ENCODE measurements at regions not wholly inside any gene's neighbourhood (a gene's known extent, or its start where the extent isn't known, plus 50 kb on each side); places are given as distances from the start of the nearest gene placed in this dataset.
A peak's percentile ranks its signal among the peaks of the same experiment; 100 is the strongest.
"Not testable (repeated sequence)": the region's sequence is repeated elsewhere in the genome, so short reads cannot be mapped to it uniquely, and the experiment has no call there.

GRCh38 chr18:21928925-21929324, 188.3 kb downstream of the MIB1 start:
- DNase-seq (ENCODE audit: low read depth in 3 of 3): no peak

GRCh38 chr18:21930177-21930576, 189.6 kb downstream of the MIB1 start:
- no peak for DNase-seq (ENCODE audit: low read depth in 3 of 3)

- DNase-seq (ENCODE audit: low read depth in 3 of 3): no peak
These were observed 193.6 kb downstream of the MIB1 start for GRCh38 chr18:21933931-21934765.

- DNase-seq (ENCODE audit: low read depth in 3 of 3): no peak
These were observed 194.1 kb downstream of the MIB1 start for GRCh38 chr18:21934766-21935015.

- no peak for DNase-seq (ENCODE audit: low read depth in 3 of 3)
These were observed 202.9 kb downstream of the MIB1 start for GRCh38 chr18:21943456-21943855.

- DNase-seq (ENCODE audit: low read depth in 3 of 3): no peak
These were observed 208.9 kb downstream of the MIB1 start for GRCh38 chr18:21949326-21950015.

GRCh38 chr18:21955757-21956652, 213.4 kb upstream of the GATA6 start:
- DNase-seq (ENCODE audit: low read depth in 3 of 3): peak; percentile 51 to 73 (median 65)

- DNase-seq (ENCODE audit: low read depth in 3 of 3): no peak
These were observed 211.1 kb upstream of the GATA6 start for GRCh38 chr18:21958263-21958662.

GRCh38 chr18:21958707-21959450, 210.5 kb upstream of the GATA6 start:
- DNase-seq (ENCODE audit: low read depth in 3 of 3): no peak

- no peak for DNase-seq (ENCODE audit: low read depth in 3 of 3)
These were observed 209.2 kb upstream of the GATA6 start for GRCh38 chr18:21960189-21960588.

- no peak for DNase-seq (ENCODE audit: low read depth in 3 of 3)
These were observed 206.1 kb upstream of the GATA6 start for GRCh38 chr18:21963336-21963735.

- no peak for DNase-seq (ENCODE audit: low read depth in 3 of 3)
These were observed 201.1 kb upstream of the GATA6 start for GRCh38 chr18:21968338-21968737.

GRCh38 chr18:21972281-21972680, 197.1 kb upstream of the GATA6 start:
- DNase-seq (ENCODE audit: low read depth in 3 of 3): no peak

- not testable (repeated sequence) for DNase-seq (ENCODE audit: low read depth in 3 of 3)
These were observed 193.4 kb upstream of the GATA6 start for GRCh38 chr18:21975954-21976353.

- no peak for DNase-seq (ENCODE audit: low read depth in 3 of 3)
These were observed 190.7 kb upstream of the GATA6 start for GRCh38 chr18:21978546-21979170.

- no peak for DNase-seq (ENCODE audit: low read depth in 3 of 3)
These were observed 190.2 kb upstream of the GATA6 start for GRCh38 chr18:21979171-21979560.

- DNase-seq (ENCODE audit: low read depth in 3 of 3): no peak
These were observed 189.6 kb upstream of the GATA6 start for GRCh38 chr18:21979759-21980158.

- DNase-seq (ENCODE audit: low read depth in 3 of 3): no peak
These were observed 188.6 kb upstream of the GATA6 start for GRCh38 chr18:21980744-21981143.

- not testable (repeated sequence) for DNase-seq (ENCODE audit: low read depth in 3 of 3)
These were observed 187.9 kb upstream of the GATA6 start for GRCh38 chr18:21981489-21981888.

- DNase-seq (ENCODE audit: low read depth in 3 of 3): no peak
These were observed 178.3 kb upstream of the GATA6 start for GRCh38 chr18:21991081-21991534.

- no peak for DNase-seq (ENCODE audit: low read depth in 3 of 3)
These were observed 177.5 kb upstream of the GATA6 start for GRCh38 chr18:21991886-21992285.

All from stimulated activated CD4-positive, alpha-beta T cell treated with anti-CD3 and anti-CD28 coated beads, TNF-alpha, amount 100 ng/mL, for 4 hours (primary cell).